Glutamatergic neuron (in vitro differentiated cells): ENCODE measurements at regions not wholly inside any gene's neighbourhood (a gene's known extent, or its start where the extent isn't known, plus 50 kb on each side); places are given as distances from the start of the nearest gene placed in this dataset.
A peak's percentile ranks its signal among the peaks of the same experiment; 100 is the strongest.

ENCODE experiments used
- DNase-seq: peaks from one replicate; pipeline ENCODE4 v3.0.0; 2022
- H3K27ac Mint-ChIP-seq: one replicate; pipeline ENCODE4 v1.8.0; 2020; ENCODE audit warnings: mild to moderate bottlenecking, mixed read lengths, inconsistent platforms; ENCODE audit not compliant: unreplicated experiment
- H3K27me3 Mint-ChIP-seq: one replicate; pipeline ENCODE4 v1.8.0; 2020; ENCODE audit warnings: mild to moderate bottlenecking, moderate library complexity, mixed read lengths, inconsistent platforms; ENCODE audit not compliant: unreplicated experiment
- H3K36me3 Mint-ChIP-seq: one replicate; pipeline ENCODE4 v1.8.0; 2020; ENCODE audit warnings: mild to moderate bottlenecking, mixed read lengths, inconsistent platforms; ENCODE audit not compliant: unreplicated experiment
- H3K4me1 Mint-ChIP-seq: one replicate; pipeline ENCODE4 v1.8.0; 2020; ENCODE audit warnings: mild to moderate bottlenecking, low read depth, mixed read lengths, inconsistent platforms; ENCODE audit not compliant: unreplicated experiment
- H3K4me3 Mint-ChIP-seq: one replicate; pipeline ENCODE4 v1.8.0; 2020; ENCODE audit warnings: mild to moderate bottlenecking, mixed read lengths, inconsistent platforms; ENCODE audit not compliant: unreplicated experiment
- H3K9me3 Mint-ChIP-seq: one replicate; pipeline ENCODE4 v1.8.0; 2020; ENCODE audit warnings: mild to moderate bottlenecking, moderate library complexity, mixed read lengths, inconsistent platforms; ENCODE audit not compliant: unreplicated experiment
- TF ChIP-seq, protein P1 (sequence below): fragments of 200-600 bp; sonication (generic); IDR thresholded peaks from one replicate; pipeline ENCODE4 v1.5.0; 2021; ENCODE audit not compliant: partially characterized antibody, unreplicated experiment

GRCh38 chr5:15116996-15117395 lies 245.4 kb upstream of the ANKH start:
- Mint-ChIP-seq H3K27ac (no peak overlapping the region), H3K4me1 (no peaks in the 10 kb centered on the region), H3K4me3 (no peak overlapping the region), H3K36me3 (peaks cover 8% of the 10 kb centered on the region), H3K27me3 (no peaks in the 10 kb centered on the region), H3K9me3 (peaks cover 2% of the 10 kb centered on the region)
- TF ChIP-seq, protein P1, sequence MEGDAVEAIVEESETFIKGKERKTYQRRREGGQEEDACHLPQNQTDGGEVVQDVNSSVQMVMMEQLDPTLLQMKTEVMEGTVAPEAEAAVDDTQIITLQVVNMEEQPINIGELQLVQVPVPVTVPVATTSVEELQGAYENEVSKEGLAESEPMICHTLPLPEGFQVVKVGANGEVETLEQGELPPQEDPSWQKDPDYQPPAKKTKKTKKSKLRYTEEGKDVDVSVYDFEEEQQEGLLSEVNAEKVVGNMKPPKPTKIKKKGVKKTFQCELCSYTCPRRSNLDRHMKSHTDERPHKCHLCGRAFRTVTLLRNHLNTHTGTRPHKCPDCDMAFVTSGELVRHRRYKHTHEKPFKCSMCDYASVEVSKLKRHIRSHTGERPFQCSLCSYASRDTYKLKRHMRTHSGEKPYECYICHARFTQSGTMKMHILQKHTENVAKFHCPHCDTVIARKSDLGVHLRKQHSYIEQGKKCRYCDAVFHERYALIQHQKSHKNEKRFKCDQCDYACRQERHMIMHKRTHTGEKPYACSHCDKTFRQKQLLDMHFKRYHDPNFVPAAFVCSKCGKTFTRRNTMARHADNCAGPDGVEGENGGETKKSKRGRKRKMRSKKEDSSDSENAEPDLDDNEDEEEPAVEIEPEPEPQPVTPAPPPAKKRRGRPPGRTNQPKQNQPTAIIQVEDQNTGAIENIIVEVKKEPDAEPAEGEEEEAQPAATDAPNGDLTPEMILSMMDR: no peak
- no peak for DNase-seq

GRCh38 chr5:15106530-15107283 lies 235.1 kb upstream of the ANKH start:
- no peak overlapping the region for H3K4me3 Mint-ChIP-seq
- H3K27me3 Mint-ChIP-seq: no peaks in the 10 kb centered on the region
- TF ChIP-seq, protein P1: no peak

GRCh38 chr5:15105799-15106393 lies 234.3 kb upstream of the ANKH start:
- no peaks in the 10 kb centered on the region for H3K9me3 Mint-ChIP-seq
- H3K36me3 Mint-ChIP-seq: no peaks in the 10 kb centered on the region
- no peak overlapping the region for H3K4me3 Mint-ChIP-seq
- H3K27ac Mint-ChIP-seq: no peak overlapping the region
- no peaks in the 10 kb centered on the region for H3K4me1 Mint-ChIP-seq
- peak; percentile 62 for DNase-seq
- TF ChIP-seq, protein P1: peak; percentile 88
- H3K27me3 Mint-ChIP-seq: no peaks in the 10 kb centered on the region

More at GRCh38 chr5:15106530-15107283, 235.1 kb upstream of the ANKH start:
- DNase-seq: no peak
- Mint-ChIP-seq H3K9me3 (no peaks in the 10 kb centered on the region), H3K27ac (no peak overlapping the region), H3K4me1 (no peaks in the 10 kb centered on the region), H3K36me3 (no peaks in the 10 kb centered on the region)

DNA sequence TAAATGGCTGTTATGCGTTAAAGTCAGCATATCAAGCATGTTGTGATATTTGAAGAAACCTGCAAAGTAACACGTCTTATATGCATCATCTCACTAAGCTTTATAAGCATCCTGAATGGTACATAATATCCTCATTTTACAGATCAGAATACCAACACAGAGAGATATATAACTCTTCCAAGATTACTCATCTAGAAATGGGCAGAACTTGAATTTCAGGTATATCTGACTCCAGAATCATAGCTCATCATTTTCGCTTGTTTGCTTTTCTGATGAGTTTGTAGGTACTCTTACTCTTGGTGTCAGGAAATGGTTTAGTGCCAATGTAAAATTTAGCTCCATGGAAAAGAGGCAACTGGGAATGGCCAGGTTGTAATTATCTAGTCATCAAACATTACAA lies 232.3 kb upstream of the ANKH start:
- Mint-ChIP-seq H3K9me3 (no peaks in the 10 kb centered on the region), H3K36me3 (no peaks in the 10 kb centered on the region), H3K4me3 (no peak overlapping the region), H3K4me1 (no peaks in the 10 kb centered on the region), H3K27me3 (no peaks in the 10 kb centered on the region), H3K27ac (no peak overlapping the region)
- TF ChIP-seq, protein P1: no peak
- DNase-seq: no peak

DNA sequence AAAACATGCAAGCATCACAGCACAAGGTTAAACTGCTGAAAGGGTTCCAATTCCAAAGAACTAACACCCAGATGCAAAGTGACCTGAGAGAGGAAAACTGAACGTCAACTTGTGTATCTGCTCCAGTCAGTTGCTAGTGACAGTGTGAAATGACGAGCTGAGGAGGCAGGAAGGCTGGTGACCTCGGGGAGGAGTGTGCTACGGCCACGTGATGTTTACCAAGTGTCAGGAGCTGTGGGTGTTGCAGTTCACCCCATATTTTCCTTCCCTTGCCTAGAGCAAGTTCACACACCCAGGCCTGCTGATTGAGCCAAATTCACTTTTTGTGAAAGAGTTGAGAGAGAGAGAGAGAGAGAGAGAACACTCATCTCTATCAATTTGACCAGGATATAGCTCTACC lies 231.6 kb upstream of the ANKH start:
- no peak for DNase-seq
- H3K36me3 Mint-ChIP-seq: no peaks in the 10 kb centered on the region

More for the DNA sequence above, 231.6 kb upstream of the ANKH start:
- no peaks in the 10 kb centered on the region for H3K9me3 Mint-ChIP-seq
- H3K27ac Mint-ChIP-seq: no peak overlapping the region
- no peaks in the 10 kb centered on the region for H3K4me1 Mint-ChIP-seq
- no peak overlapping the region for H3K4me3 Mint-ChIP-seq
- no peaks in the 10 kb centered on the region for H3K27me3 Mint-ChIP-seq
- TF ChIP-seq, protein P1: no peak
